ENCODE measurements at regions not wholly inside any gene's neighbourhood (a gene's known extent, or its start where the extent isn't known, plus 50 kb on each side); places are given as distances from the start of the nearest gene placed in this dataset.

- POLR2A ChIA-PET: no interaction called here
- FAIRE-seq (no peak), DNase-seq (ENCODE audit: low spot score) (no peak), ATAC-seq (no peak)
- Histone ChIP-seq H3K4me1 (ENCODE audit: insufficient read depth, low read length) (no peaks in the 10 kb centered on the region), H3K79me2 (ENCODE audit: insufficient read depth, low read length) (no peaks in the 10 kb centered on the region), H3K4me2 (ENCODE audit: low read depth, low read length) (no peak overlapping the region), H3K4me3 (replicated peaks in 1 of 3; ENCODE audit: insufficient read depth in 1 of 3, low read depth in 2 of 3, low read length in 3 of 3) (no peak overlapping the region), H3K27ac (ENCODE audit: extremely low read length, insufficient read depth, low read length) (no peak overlapping the region), H3K9ac (ENCODE audit: insufficient read depth, low read depth, low read length) (no peak overlapping the region), H3K9me3 (ENCODE audit: low read length) (peaks cover 13% of the 10 kb centered on the region; the same call in 1 of the 2 replicates), H3K27me3 (ENCODE audit: control insufficient read depth in 1 of 2, insufficient read depth in 2 of 2, low read length in 2 of 2) (no peaks in the 10 kb centered on the region), H2AFZ (ENCODE audit: low read length) (no peak overlapping the region), H4K20me1 (ENCODE audit: insufficient read depth, low read length) (no peaks in the 10 kb centered on the region), H3K36me3 (replicated peaks in 1 of 2; ENCODE audit: control insufficient read depth in 1 of 2, insufficient read depth in 2 of 2, low read length in 2 of 2) (no peaks in the 10 kb centered on the region)
- CTCF ChIA-PET (ENCODE audit: low intra/inter-chr PET ratio, low total read pairs): no interaction called here
- no TSS peak for BruUV-seq (replicated peaks)
- TF ChIP-seq ZNF383 (CRISPR knock-in tag; IDR thresholded peaks at IDR 0.05; ENCODE audit: borderline replicate concordance) (no peak), BCLAF1 (IDR thresholded peaks at IDR 0.05) (no peak), ZNF557 (CRISPR knock-in tag; IDR thresholded peaks at IDR 0.05) (no peak), ZFP36L1 (CRISPR knock-in tag; IDR thresholded peaks at IDR 0.05) (no peak), HDAC1 (CRISPR knock-in tag; IDR thresholded peaks at IDR 0.05) (no peak), SSRP1 (CRISPR knock-in tag; IDR thresholded peaks at IDR 0.05) (no peak), PCBP1 (IDR thresholded peaks at IDR 0.05; ENCODE audit: borderline replicate concordance, low read depth, low read length) (no peak), TSC22D2 (CRISPR knock-in tag; IDR thresholded peaks at IDR 0.05; ENCODE audit: borderline replicate concordance) (no peak), POLR2AphosphoS5 (IDR thresholded peaks at IDR 0.05; ENCODE audit: low read depth, low read length) (no peak), DDIT3 (CRISPR knock-in tag; IDR thresholded peaks at IDR 0.05) (no peak), ZSCAN22 (CRISPR knock-in tag; IDR thresholded peaks at IDR 0.05) (no peak), ZNF674 (CRISPR knock-in tag; IDR thresholded peaks at IDR 0.05; ENCODE audit: low read depth) (no peak), NFE2 (CRISPR knock-in tag; IDR thresholded peaks at IDR 0.05) (no peak), ATF7-NPFF (CRISPR knock-in tag; IDR thresholded peaks at IDR 0.05; ENCODE audit: low read depth) (no peak), ZNF460 (CRISPR knock-in tag; IDR thresholded peaks at IDR 0.05; ENCODE audit: borderline replicate concordance) (no peak), ZBED4 (CRISPR knock-in tag; IDR thresholded peaks at IDR 0.05; ENCODE audit: borderline replicate concordance) (no peak)
- in situ Hi-C loops (cut with HindIII; ENCODE audit: extremely low pct_ligation_motif_present, low pct_unique_long_range_greater_than_20kb): no loop called here
- intact Hi-C loops (cut with micrococcal nuclease; ENCODE audit: unreplicated experiment): no loop called here
- under 1% methylated on average over 2 of the region's 2 CpGs for WGBS (ENCODE audit: low lambda C conversion rate)
These were observed 945.2 kb upstream of the SLC35B3 start for GRCh38 chr6:9380568-9380967.

Data from HepG2 (cell line).